ENCODE measurements at regions not wholly inside any gene's neighbourhood (a gene's known extent, or its start where the extent isn't known, plus 50 kb on each side); places are given as distances from the start of the nearest gene placed in this dataset.

DNA sequence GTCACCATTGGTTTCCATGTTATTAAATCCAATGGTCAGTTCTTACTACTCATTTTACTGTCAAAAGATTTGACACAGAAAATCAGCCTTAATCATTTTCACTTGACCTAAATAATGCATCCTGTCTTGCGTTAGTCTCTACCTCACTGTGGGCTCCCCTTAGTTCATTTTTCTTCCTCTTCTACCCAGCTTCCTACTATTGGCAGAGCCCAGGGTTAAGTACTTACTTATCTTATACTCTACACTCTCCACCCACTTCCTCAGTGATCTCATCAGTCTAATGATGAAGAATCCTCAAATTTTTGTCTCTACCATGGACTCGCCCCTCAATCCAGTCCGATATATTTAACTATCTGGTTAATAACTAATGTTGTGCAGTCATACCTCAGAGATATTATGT lies 735.9 kb downstream of the KCNT2 start:
- Histone ChIP-seq H3K27me3 (ENCODE audit: control insufficient read depth, insufficient read depth, low read length) (no peaks in the 10 kb centered on the region), H3K4me1 (ENCODE audit: control insufficient read depth in 2 of 3, insufficient read depth in 2 of 3, low read depth in 1 of 3, low read length in 3 of 3) (no peaks in the 10 kb centered on the region), H3K4me3 (ENCODE audit: low read length in 3 of 3) (no peak overlapping the region), H3K27ac (ENCODE audit: low read depth in 2 of 2, low read length in 2 of 2) (no peak overlapping the region), H3K9me3 (ENCODE audit: control insufficient read depth in 2 of 3, insufficient read depth in 1 of 3, low read length in 3 of 3) (no peaks in the 10 kb centered on the region), H3K36me3 (ENCODE audit: control insufficient read depth in 2 of 3, insufficient read depth in 3 of 3, low read length in 3 of 3) (no peaks in the 10 kb centered on the region), H3K9ac (ENCODE audit: low read length in 3 of 3) (no peak overlapping the region)
- TF ChIP-seq, protein P1, sequence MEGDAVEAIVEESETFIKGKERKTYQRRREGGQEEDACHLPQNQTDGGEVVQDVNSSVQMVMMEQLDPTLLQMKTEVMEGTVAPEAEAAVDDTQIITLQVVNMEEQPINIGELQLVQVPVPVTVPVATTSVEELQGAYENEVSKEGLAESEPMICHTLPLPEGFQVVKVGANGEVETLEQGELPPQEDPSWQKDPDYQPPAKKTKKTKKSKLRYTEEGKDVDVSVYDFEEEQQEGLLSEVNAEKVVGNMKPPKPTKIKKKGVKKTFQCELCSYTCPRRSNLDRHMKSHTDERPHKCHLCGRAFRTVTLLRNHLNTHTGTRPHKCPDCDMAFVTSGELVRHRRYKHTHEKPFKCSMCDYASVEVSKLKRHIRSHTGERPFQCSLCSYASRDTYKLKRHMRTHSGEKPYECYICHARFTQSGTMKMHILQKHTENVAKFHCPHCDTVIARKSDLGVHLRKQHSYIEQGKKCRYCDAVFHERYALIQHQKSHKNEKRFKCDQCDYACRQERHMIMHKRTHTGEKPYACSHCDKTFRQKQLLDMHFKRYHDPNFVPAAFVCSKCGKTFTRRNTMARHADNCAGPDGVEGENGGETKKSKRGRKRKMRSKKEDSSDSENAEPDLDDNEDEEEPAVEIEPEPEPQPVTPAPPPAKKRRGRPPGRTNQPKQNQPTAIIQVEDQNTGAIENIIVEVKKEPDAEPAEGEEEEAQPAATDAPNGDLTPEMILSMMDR (IDR thresholded peaks at IDR 0.05; ENCODE audit: borderline replicate concordance, extremely low read depth, insufficient read depth), result no peak
- intact Hi-C loops (cut with DNase I), result no loop called here
- no peak for DNase-seq
- FAIRE-seq, result no peak

- Histone ChIP-seq H3K9ac (ENCODE audit: low read length in 3 of 3) (no peak overlapping the region), H3K36me3 (ENCODE audit: control insufficient read depth in 2 of 3, insufficient read depth in 3 of 3, low read length in 3 of 3) (no peaks in the 10 kb centered on the region), H3K27me3 (ENCODE audit: control insufficient read depth, insufficient read depth, low read length) (no peaks in the 10 kb centered on the region), H3K4me3 (ENCODE audit: low read length in 3 of 3) (no peak overlapping the region), H3K4me1 (ENCODE audit: control insufficient read depth in 2 of 3, insufficient read depth in 2 of 3, low read depth in 1 of 3, low read length in 3 of 3) (no peaks in the 10 kb centered on the region), H3K9me3 (ENCODE audit: control insufficient read depth in 2 of 3, insufficient read depth in 1 of 3, low read length in 3 of 3) (no peaks in the 10 kb centered on the region), H3K27ac (ENCODE audit: low read depth in 2 of 2, low read length in 2 of 2) (no peak overlapping the region)
- TF ChIP-seq, protein P1 (IDR thresholded peaks at IDR 0.05; ENCODE audit: borderline replicate concordance, extremely low read depth, insufficient read depth), result no peak
- intact Hi-C loops (cut with DNase I), result no loop called here
- DNase-seq (no peak), FAIRE-seq (no peak)
Observed at GRCh38 chr1:195867638-195868037, 740.6 kb downstream of the KCNT2 start.

GRCh38 chr1:195866781-195867222 lies 741.4 kb downstream of the KCNT2 start:
- no peaks in the 10 kb centered on the region for H3K4me1 ChIP-seq (ENCODE audit: control insufficient read depth in 2 of 3, insufficient read depth in 2 of 3, low read depth in 1 of 3, low read length in 3 of 3)
- no peak overlapping the region for H3K4me3 ChIP-seq (ENCODE audit: low read length in 3 of 3)
- intact Hi-C loops (cut with DNase I), result no loop called here
- no peaks in the 10 kb centered on the region for H3K27me3 ChIP-seq (ENCODE audit: control insufficient read depth, insufficient read depth, low read length)
- no peaks in the 10 kb centered on the region for H3K9me3 ChIP-seq (ENCODE audit: control insufficient read depth in 2 of 3, insufficient read depth in 1 of 3, low read length in 3 of 3)
- TF ChIP-seq, protein P1 (IDR thresholded peaks at IDR 0.05; ENCODE audit: borderline replicate concordance, extremely low read depth, insufficient read depth), result no peak
- no peak overlapping the region for H3K9ac ChIP-seq (ENCODE audit: low read length in 3 of 3)
- no peak overlapping the region for H3K27ac ChIP-seq (ENCODE audit: low read depth in 2 of 2, low read length in 2 of 2)
- no peak for FAIRE-seq
- H3K36me3 ChIP-seq (ENCODE audit: control insufficient read depth in 2 of 3, insufficient read depth in 3 of 3, low read length in 3 of 3), result no peaks in the 10 kb centered on the region
- no peak for DNase-seq

- no peak overlapping the region for H3K27ac ChIP-seq (ENCODE audit: low read depth in 2 of 2, low read length in 2 of 2)
- no peak overlapping the region for H3K4me3 ChIP-seq (ENCODE audit: low read length in 3 of 3)
- no peaks in the 10 kb centered on the region for H3K36me3 ChIP-seq (ENCODE audit: control insufficient read depth in 2 of 3, insufficient read depth in 3 of 3, low read length in 3 of 3)
- no peak overlapping the region for H3K9ac ChIP-seq (ENCODE audit: low read length in 3 of 3)
- DNase-seq (no peak), FAIRE-seq (no peak)
- intact Hi-C loops (cut with DNase I), result no loop called here
- H3K9me3 ChIP-seq (ENCODE audit: control insufficient read depth in 2 of 3, insufficient read depth in 1 of 3, low read length in 3 of 3), result no peaks in the 10 kb centered on the region
- TF ChIP-seq, protein P1 (IDR thresholded peaks at IDR 0.05; ENCODE audit: borderline replicate concordance, extremely low read depth, insufficient read depth), result no peak
- H3K4me1 ChIP-seq (ENCODE audit: control insufficient read depth in 2 of 3, insufficient read depth in 2 of 3, low read depth in 1 of 3, low read length in 3 of 3), result no peaks in the 10 kb centered on the region
- H3K27me3 ChIP-seq (ENCODE audit: control insufficient read depth, insufficient read depth, low read length), result no peaks in the 10 kb centered on the region
Observed at GRCh38 chr1:195866091-195866780, 742.0 kb downstream of the KCNT2 start.

Data from kidney (tissue), 13 donors.